BJ (cell line): ENCODE measurements at regions not wholly inside any gene's neighbourhood (a gene's known extent, or its start where the extent isn't known, plus 50 kb on each side); places are given as distances from the start of the nearest gene placed in this dataset.

Experiments used
- CTCF ChIA-PET: fragments of 350-600 bp; formaldehyde crosslinking; extraction: SDS; loops from one replicate; lab custom pipeline; 2021; ENCODE audit warnings: antibody characterized with exemption, inconsistent platforms; lab: Yijun Ruan, JAX
- POLR2A ChIA-PET: fragments of 300-600 bp; sonication (Branson Sonifier 250); formaldehyde crosslinking; extraction: SDS; loops from one replicate; lab custom pipeline; 2021; ENCODE audit warnings: antibody characterized with exemption; lab: Charles Lee
- DNase-seq: peaks from one replicate; pipeline ENCODE4 v3.0.0-alpha.2; 2011; ENCODE audit warnings: low read depth
- H3K27me3 ChIP-seq: 2 replicates; pipeline ENCODE4 v1.6.0; 2011; ENCODE audit warnings: low read length; ENCODE audit not compliant: control insufficient read depth, insufficient read depth
- H3K36me3 ChIP-seq: 2 replicates; pipeline ENCODE4 v1.5.1; 2011; ENCODE audit warnings: low read length; ENCODE audit not compliant: control insufficient read depth, insufficient read depth
- H3K4me3 ChIP-seq: 2 replicates; pipeline ENCODE4 v1.5.1; 2011; ENCODE audit warnings: low read depth, mild to moderate bottlenecking, control low read depth, low read length
- CTCF ChIP-seq: IDR thresholded peaks from 2 replicates; pipeline ENCODE4 v1.5.1; 2011; ENCODE audit warnings: low read depth, mild to moderate bottlenecking, control low read depth, inconsistent platforms, low read length, moderate library complexity; ENCODE audit not compliant: insufficient read depth

GRCh38 chr22:27625769-27626674 is 175.5 kb downstream of the MN1 start:
- Histone ChIP-seq H3K27me3 (no peaks in the 10 kb centered on the region), H3K36me3 (no peaks in the 10 kb centered on the region), H3K4me3 (no peak overlapping the region)
- CTCF ChIA-PET: no interaction called here
- DNase-seq: no peak
- POLR2A ChIA-PET: no interaction called here
- TF ChIP-seq CTCF: no peak

- DNase-seq: no peak
- Histone ChIP-seq H3K4me3 (no peak overlapping the region), H3K27me3 (no peaks in the 10 kb centered on the region), H3K36me3 (no peaks in the 10 kb centered on the region)
- CTCF ChIA-PET: no interaction called here
- POLR2A ChIA-PET: no interaction called here
- no peak for TF ChIP-seq CTCF
Observed at GRCh38 chr22:27626675-27627443, 174.7 kb downstream of the MN1 start.

GRCh38 chr22:27627444-27627833 is 174.1 kb downstream of the MN1 start:
- ChIA-PET POLR2A (no interaction called here), CTCF (interaction anchor here (0.8 kb wide), 1 partner anchor 33 kb away, joined by 6 read pairs; no protein-coding TSS in a partner anchor)
- no peak overlapping the region for H3K4me3 ChIP-seq
- no peak for TF ChIP-seq CTCF
- no peaks in the 10 kb centered on the region for H3K27me3 ChIP-seq
- no peaks in the 10 kb centered on the region for H3K36me3 ChIP-seq
- DNase-seq: no peak

- no peak overlapping the region for H3K4me3 ChIP-seq
- H3K27me3 ChIP-seq: no peaks in the 10 kb centered on the region
- TF ChIP-seq CTCF: no peak
- no peaks in the 10 kb centered on the region for H3K36me3 ChIP-seq
- DNase-seq: no peak
- ChIA-PET CTCF (interaction anchor here (0.8 kb wide), 1 partner anchor 33 kb away, joined by 6 read pairs; no protein-coding TSS in a partner anchor), POLR2A (no interaction called here)
Observed at GRCh38 chr22:27627901-27628300, 173.7 kb downstream of the MN1 start.

- POLR2A ChIA-PET: no interaction called here
- H3K27me3 ChIP-seq: no peaks in the 10 kb centered on the region
- no peak for DNase-seq
- CTCF ChIA-PET: interaction anchor here (0.8 kb wide), 1 partner anchor 32 kb away, joined by 6 read pairs; no protein-coding TSS in a partner anchor
- H3K4me3 ChIP-seq: no peak overlapping the region
- H3K36me3 ChIP-seq: no peaks in the 10 kb centered on the region
- TF ChIP-seq CTCF: no peak
Observed at GRCh38 chr22:27628341-27628740, 173.2 kb downstream of the MN1 start.
